ENCODE measurements at regions not wholly inside any gene's neighbourhood (a gene's known extent, or its start where the extent isn't known, plus 50 kb on each side); places are given as distances from the start of the nearest gene placed in this dataset.
"Not testable (repeated sequence)": the region's sequence is repeated elsewhere in the genome, so short reads cannot be mapped to it uniquely, and the experiment has no call there.

- TF ChIP-seq POLR2A (IDR thresholded peaks at IDR 0.05; ENCODE audit: low read depth, low read length); USF2 (IDR thresholded peaks at IDR 0.05; ENCODE audit: borderline replicate concordance, low read depth, low read length); SMC3 (IDR thresholded peaks at IDR 0.05; ENCODE audit: borderline replicate concordance, low read length); EZH2 (IDR thresholded peaks at IDR 0.05; ENCODE audit: borderline replicate concordance, control insufficient read depth, low read depth, low read length); SREBF2 (IDR thresholded peaks at IDR 0.05; ENCODE audit: low read length); REST (IDR thresholded peaks at IDR 0.05; ENCODE audit: low read depth, low read length); MYC (IDR thresholded peaks at IDR 0.05; ENCODE audit: insufficient read depth, insufficient read length, insufficient replicate concordance, low read length, severe bottlenecking); MXI1 (IDR thresholded peaks at IDR 0.05; ENCODE audit: low read depth, low read length); ESRRA (IDR thresholded peaks at IDR 0.05; ENCODE audit: low read length); CTCF (IDR thresholded peaks at IDR 0.05 in 2 of 3, conservative IDR thresholded peaks at IDR 0.05 in 1 of 3; ENCODE audit: control insufficient read depth in 2 of 3, extremely low read depth in 1 of 3, insufficient read depth in 1 of 3, low read depth in 3 of 3, low read length in 3 of 3); JUND (IDR thresholded peaks at IDR 0.05; ENCODE audit: low read depth, low read length): not testable (repeated sequence)
Measured at GRCh38 chr21:15317034-15317433, 252.2 kb upstream of the NRIP1 start.
